ENCODE measurements at regions not wholly inside any gene's neighbourhood (a gene's known extent, or its start where the extent isn't known, plus 50 kb on each side); places are given as distances from the start of the nearest gene placed in this dataset.
A peak's percentile ranks its signal among the peaks of the same experiment; 100 is the strongest.
"Not testable (repeated sequence)": the region's sequence is repeated elsewhere in the genome, so short reads cannot be mapped to it uniquely, and the experiment has no call there.

DNA sequence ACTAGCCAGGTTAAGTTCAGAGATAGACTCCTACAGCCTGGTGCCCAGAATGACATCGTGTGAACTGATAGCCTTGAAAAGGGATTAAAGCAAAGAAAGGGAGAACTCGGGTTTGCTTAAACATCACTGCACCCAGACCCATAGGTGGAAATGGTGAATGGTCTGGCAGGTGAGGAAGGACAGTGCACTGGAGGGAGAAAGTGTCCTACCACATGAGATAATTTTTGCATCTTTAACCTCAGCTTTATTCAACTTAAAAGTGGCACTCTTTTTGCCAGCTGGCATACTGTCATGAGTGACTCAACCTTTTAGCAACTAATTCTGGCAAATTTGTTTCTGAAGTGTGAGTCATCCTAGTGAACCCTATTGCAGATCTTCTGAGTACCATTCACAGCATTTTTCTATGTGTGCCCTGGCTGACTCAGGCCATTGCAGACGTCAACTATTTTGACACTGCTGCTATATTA lies 53.0 kb upstream of the DAPP1 start:
- DNase-seq, result no peak

DNA sequence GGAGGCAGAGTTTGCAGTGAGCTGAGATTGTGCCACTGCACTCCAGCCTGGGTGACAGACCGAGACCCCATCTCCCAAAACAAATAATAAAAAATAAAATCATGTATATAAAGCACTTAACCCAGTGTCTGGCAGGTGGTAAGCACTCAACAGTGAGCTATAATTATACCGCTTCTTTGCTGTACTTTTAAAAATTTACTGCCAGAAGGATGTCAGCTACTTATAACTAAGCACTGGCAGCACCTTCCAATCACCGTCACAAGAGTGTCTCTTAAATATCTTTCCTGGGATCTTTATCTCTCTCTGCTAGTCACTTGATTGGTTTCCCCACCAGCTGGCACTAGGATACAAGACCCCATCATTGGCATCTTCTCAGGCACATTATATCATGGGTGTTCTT lies 53.9 kb upstream of the DAPP1 start:
- no peak for DNase-seq

DNA sequence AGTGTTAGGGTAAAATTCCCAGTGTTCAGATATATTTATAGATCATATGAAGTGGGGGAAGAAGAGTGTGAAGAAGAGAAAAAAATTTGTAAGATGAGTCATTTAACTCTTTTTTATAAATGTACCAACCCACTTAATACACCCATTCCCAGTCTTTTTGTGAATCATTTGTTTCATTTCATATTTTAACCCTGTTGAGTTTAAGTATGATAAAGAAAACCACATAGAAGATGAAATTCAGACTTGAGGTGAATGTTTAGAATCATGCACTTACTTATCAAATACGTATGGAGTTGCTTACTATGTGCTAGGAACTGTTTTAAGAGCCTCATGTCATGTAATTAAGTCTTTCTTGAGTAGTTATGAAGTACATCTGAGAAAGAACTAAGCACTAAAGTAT lies 56.6 kb upstream of the DAPP1 start:
- no peak for DNase-seq

DNA sequence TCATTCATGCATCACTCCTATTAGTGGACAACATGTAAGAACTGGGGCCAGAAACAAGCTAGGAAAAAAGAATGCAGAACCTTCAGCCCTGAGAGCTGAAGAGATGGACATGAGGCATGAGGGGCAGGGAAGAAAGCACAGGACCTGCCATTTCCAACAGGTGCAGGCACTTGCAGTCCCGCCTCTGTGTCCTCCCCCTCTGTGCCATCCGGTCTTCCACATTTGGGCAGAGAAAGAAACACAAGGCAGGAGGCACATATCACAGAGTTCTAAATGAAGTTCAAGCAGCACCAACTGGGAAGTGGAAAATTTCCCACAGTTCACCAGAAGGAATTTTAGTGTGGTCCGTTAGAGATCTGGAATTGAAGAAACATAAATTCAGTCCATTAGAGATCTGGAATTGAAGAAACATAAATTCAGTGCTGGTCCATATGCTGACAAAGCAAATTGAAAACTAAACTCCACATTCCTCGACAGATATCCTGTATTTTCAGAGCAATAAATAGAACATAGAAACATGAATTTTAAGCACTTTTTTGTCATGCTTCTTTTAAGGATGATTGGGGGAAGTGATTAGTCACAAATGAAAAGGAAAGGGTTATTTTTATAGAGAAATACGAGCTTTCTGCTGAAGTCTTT lies 57.2 kb upstream of the DAPP1 start:
- peak; percentile 31 for DNase-seq

DNA sequence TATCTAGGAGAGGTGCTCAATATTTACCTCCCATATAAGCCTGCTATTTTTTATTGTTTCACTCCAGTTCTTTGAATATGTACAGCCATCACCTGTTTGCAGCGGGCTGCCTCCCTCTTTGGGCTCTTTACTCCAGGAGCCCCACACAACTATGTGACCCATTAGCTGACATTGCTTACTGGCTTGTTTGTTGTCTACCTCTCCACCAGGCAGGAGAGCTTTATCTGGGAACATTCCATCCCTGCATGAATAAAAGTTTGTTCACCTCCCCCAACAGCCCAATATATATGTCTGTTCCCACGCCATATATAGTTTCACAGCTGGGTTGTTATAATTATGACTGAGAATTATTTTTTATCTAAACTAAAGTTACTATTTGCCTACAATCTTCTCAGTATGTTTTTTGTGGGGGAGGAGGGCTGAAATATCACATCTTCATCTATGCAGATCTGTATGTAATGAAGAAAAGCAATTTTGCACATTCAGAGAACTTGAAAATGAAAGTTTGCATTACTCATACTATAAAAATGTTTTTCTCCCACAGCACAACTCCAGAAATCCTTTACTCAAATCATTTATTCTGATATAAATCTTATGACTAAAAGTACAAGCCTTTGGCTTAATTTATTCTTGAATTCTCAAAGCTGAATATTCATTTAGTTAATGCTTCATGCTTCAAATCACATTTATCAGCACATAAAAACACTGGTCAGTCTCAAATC lies 61.2 kb upstream of the DAPP1 start:
- DNase-seq, result no peak

DNA sequence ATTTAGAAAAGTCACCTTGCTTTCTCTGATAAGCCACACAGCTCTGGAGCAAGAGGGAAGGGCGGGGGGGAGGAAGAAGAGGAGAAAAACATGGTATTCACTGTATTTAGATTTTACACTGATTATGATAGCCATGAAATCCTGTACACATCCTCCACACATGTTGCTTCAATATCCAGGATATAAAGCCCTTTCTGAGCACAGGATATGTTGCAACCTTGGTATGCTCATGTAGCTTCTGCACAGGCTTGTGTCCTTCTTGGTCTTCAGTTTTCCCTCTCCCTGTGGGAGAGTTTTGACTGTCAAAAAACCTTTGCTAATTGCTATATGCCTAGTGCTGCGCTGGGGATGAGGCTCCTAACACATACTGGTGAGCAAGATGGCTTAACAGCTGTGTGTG lies 61.9 kb upstream of the DAPP1 start:
- DNase-seq, result no peak

DNA sequence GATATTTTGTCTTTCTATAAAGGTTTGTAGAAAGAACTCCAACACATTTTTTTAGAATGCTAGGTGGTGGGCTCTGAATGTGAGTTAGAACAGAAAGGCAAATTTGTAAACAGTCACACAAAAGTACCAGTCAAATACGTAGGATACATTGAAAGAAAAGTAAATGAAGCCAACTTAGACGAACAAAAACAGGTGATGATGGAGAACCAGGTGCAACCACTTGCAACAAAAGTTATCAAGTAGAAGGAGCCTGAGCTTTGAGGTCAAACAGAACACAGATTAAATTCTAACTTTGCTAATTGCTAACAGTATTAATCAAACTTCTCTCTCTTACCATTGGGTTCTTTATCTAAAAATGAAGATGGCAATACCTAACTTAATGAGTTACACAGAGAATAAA lies 62.7 kb upstream of the DAPP1 start:
- DNase-seq, result no peak

DNA sequence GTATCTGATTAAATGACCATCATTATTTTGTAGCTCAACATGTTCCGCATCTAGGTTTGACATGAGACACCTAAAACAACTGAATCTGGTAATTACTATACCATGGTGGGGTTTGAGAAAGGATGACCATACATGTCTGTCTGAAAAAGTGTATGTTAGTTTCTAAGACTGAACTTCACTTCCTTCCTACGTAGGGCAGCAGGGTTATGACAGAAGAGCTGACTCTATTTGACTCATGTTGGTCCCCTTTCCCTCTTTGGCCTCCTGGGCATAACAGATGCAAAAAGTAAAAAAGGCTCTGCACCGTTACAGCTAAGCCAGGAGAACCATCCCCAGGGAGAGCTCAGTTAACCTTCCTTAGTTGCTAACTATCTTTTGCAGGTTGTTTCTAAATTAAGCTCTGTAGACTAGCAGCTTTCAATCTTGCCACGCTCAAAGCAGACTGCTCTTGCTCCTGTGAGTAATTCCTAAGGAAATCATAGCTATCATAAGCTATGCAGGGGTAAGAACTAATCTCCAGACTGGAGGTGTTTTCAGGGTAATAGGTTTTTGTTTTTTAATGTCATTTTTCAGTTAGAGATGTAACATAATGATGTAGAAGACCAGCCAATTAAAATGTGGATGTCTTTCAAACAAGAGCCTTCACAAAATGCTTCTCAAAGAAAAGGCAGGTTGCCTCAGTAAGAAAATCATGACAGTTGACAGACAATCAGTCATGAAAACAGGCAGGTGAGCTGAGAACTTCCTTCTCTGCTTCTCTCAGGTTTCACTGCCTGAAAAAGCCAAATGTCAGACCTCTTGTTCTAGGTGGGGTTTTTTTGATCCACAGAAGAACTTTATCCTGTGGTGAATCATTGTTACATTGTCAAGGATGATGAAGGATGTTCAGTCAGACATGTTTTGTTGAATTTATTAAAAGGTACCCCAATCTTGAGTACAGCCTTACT lies 66.9 kb upstream of the DAPP1 start:
- no peak for DNase-seq

DNA sequence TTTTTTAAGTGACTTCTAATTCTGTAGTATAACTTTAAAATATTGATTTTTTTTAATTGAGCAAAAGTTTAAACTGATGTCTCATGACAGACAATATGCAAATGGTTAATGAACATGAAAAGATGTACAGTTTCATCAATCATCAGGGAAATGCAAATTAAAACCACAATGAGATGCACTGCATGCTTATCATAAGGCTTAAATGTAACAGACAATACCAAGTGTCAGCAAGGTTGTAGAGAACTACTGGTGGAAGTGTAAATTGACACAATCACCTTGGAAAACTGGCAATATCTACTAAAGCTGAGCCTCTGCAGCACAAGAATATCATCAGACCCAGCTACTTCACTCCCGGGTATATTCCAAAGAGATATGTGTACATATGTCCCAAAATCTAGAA lies 70.2 kb upstream of the DAPP1 start:
- no peak for DNase-seq

DNA sequence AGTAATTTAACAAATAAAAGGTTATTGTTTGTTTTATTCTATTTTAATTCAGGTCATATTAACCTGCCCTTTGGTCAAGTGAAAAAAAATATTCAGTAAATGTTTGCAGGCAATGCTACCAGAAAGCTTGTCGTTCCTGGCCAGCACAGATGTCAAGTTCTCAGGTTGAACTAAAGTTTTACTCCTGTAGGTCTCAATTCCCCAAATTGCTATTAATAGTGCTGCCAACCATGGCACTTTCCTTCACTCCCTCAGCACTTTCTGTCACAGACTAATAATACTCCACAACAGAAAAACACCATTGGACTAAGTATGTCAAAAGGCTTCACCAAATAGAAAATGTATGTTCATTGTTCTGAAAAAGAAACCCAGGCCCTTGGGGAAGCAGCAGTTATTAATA lies 79.2 kb upstream of the C4orf54 start:
- DNase-seq, result no peak

DNA sequence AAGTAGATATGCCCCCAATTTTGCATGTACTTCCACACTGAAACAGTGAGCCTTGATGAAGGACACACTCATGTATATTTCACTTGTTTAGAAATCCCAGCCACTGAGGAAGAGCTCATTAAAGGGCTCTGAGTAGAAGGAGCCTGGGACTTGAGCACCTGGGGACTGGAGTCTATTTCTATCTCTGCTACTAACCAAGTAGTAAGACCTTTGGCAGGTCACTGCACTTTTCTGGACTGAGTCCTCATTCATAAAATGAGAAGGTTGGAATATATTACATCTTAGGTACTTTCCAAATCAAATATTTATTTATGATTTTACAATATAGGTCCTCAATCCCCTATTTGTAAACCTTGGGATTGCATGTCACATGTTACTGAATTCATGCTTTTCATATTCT lies 78.2 kb upstream of the C4orf54 start:
- no peak for DNase-seq

DNA sequence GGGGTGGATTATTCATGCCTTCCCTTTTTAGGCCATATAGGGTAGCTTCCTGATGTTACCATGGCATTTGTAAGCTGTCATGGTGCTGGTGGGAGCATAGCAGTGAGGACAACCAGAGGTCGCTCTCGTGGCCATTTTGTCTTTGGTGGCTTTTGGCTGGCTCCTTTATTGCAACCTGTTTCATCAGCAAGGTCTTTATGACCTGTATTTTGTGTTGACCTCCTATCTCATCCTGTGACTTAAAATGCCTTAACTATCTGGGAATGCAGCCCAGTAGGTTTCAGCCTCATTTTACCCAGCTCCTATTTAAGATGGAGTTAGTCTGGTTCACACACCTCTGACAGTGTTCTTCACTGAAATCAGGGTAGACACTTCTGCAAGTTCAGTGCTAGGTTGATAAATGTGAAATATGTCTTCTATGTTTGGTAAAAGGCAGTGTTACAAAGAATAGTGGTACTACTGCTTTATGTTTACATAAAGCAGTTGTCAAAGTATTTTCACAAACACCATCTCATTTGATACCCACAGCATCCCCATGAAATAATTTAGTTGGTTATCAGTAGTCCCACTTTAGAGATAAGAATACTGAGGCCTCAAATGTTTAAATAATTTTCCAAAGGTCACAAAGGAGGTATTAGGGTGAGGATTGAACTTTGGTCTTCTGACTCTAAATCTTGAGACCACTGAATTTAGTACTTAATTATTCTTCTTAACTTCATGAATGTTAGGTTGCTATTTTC lies 77.1 kb upstream of the C4orf54 start:
- no peak for DNase-seq

DNA sequence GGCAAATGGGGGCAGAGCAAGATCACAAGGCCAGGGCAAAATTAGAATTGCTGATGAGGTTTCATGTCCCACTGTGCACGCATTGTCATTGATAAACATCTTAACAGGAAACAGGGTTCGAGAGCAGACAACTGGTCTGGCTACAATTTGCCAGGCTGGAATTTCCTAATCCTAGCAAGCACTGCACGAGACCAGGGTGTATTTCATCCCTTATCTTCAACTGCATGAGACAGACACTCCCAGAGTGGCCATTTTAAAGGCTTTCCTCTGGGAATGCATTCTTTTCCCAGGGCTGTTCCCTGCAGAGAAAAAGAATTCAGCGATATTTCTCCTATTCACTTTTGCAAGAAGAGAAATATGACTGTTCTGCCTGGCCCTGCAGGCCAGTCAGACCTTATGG lies 75.8 kb upstream of the C4orf54 start:
- not testable (repeated sequence) for DNase-seq

DNA sequence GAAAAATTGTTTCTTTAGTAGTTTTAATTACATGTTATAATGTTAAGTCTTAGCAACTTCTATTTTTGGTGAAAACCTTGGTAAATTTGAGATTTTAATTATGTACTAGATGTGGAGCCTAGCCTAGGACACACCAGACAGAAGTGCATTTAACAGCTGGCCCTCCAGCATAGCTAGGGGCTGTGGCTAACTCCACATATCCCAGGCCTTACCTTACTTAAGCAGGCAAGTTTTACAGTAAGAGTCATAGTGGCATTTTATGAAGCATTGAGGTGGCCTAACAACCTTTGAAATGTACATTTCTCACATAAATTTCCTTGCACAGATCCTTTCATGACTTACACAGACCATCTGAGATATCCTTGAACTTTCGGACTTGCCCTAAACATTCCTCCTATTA lies 71.6 kb upstream of the C4orf54 start:
- DNase-seq, result no peak

DNA sequence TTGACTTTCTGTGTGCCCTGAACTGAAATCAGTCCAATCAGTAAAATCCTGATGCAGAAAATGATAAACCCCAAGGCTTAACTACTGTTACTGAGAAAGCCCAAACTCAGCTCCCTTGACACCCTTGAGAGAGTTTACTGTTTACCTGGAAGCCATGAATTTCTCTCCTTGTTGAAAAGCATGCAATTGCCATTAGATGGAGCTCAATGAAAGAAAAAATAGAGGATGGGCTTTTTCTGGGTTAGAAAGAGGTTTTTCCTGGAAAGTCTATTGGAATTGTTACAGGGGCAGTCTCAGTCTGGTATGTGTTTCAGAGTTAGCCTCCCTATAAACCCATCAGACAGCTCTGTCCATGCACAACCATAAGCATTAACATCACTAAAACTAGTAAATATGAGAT lies 66.4 kb upstream of the C4orf54 start:
- DNase-seq, result no peak

DNA sequence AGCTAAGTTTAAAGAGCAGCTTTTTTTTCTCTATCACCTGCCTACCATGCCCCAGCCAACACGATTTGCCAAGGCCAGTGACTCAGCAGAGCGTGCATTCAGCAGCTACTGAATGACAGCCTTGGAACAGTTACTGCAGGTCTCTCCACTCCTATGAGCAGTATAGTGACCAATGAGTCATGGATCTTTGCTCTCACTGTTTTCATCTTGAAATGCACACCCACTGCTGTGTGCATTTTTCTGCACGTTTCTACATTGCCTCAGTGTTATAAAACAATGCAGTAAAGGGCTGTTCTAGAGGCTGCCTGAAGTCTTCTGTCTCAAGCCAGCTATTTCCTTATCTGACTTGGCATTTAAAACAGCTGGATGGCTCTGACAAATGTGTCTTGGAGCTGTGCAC lies 66.0 kb upstream of the C4orf54 start:
- DNase-seq, result peak; percentile 18

DNA sequence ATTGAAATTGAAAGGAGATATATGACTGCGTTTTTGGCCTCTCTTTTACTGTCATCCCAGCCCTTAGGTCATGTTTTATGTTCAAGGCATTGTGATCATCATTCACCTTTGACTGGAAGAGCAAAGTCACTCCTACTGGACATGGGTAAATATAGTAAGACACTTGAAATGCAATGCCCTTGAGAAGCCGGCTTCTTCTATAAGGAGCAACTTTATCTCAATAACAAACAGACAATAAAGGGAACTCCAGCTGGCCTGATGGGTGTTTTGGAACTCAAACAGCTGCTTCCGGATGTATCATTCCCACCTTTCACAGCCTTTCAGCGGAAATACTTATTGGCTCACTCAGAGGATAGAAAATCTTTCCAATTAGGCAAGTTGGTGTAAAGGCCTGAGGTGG lies 65.1 kb upstream of the C4orf54 start:
- no peak for DNase-seq

DNA sequence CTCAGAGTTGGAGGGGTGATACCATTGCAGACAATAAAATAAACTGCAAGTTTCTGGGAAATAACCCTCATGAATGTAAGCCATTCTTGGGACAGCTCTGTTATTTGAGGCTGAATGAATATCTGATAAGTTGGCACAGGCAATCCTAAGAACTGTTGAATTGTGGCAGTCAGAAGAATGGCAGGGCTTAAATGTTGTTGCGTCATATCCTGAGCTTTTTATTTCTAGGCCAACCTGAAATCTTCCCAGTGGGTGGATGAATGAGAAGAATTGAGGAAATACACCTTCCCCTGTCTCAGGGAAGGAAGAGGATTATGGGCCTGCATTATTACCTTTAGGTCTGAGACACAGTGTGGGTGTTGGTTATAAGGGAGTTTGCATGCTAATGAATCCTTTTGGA lies 64.4 kb upstream of the C4orf54 start:
- no peak for DNase-seq

DNA sequence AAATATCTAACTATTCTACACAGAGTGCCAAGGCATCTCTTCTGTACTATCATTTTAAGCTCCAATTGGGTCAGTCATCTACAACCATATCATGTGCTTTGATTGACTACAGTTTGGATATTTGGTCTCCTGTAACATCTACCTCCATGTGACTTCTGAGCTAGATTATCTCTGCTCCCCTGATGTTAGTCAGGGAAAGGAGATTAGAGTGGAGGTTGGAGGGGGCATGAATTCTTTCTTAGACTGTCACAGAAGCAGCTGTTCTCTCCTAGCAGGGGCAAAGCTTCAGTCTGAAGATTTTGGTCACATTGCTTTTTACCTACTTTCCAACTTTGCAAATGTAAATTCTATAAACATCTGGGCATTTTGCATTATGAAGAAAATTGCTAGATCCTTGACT lies 62.6 kb upstream of the C4orf54 start:
- no peak for DNase-seq

DNA sequence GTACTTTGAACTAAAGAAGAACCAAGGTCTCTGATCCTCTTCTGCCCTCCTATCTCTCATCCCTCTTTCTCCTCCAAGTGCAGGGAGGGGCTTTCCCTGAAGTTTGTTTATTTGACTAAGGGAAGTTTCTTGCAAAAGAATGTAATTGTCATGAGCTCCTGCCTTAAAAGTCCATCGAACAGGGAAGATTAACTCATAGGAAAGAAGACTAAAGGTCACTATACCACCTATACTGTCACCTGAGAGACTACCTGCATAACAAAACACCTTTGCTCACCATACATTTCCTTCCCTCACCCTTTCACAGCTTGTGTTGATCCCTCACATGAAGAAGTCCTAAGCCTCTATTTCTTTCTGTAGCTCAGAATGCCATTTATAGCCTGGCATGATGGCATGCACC lies 59.4 kb upstream of the C4orf54 start:
- DNase-seq, result no peak

DNA sequence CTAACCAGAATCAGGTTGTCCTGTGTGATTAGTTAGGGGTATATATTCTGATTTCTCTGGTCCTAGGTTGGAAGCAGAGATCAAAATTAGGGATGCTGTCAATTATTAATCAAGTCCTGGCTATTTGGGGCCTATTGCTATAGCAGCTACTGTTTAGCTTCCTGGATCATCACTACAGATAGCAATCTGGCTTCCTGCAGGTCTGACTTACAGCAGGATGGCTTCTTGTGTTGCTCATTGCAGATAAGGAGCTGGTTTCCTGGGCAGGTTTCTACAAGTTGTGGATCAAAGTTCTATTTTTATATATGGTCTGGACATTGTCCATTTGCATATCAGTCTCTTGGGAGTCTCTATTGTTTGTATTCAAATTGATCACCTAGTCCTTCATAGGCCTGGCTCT lies 57.7 kb upstream of the C4orf54 start:
- no peak for DNase-seq

DNA sequence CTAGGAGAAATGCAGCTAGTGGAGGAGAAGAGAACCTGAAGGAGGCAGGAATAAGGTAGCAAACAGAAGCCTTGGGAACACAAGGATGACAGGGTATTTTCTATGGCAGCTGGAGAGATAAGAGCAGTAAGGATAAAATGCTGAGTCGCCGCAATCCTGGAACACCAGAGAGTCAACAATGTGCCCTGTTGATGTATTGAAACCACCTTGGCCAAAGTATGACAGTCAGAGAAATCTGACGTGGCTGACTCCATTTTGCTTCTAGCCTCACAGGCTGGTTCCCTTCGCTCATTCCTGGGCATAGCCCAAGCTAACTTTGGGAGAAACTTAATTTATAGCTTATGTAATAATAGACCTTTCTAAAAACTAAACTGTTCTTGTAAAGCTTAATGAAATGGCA lies 56.6 kb upstream of the C4orf54 start:
- DNase-seq, result no peak

DNA sequence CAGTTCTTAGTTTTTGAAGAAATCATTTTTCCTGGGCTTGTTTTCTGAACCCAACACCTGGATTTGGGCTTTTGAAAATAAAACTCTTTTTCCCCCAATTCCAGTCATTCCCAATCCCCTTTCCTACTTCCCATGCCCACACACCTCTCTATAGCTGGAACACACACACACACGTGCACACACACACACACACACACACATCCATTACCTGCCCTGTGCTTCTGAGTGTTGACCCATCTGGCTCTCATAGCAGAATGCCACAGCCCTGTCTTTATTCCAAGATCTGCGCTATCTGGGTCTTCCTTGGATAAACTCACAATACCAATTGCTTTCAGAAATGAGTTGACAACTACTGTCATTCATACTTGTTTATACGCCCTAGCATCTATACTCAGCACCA lies 54.9 kb upstream of the C4orf54 start:
- no peak for DNase-seq
